Fibroblast of mammary gland (primary cell): ENCODE measurements at regions not wholly inside any gene's neighbourhood (a gene's known extent, or its start where the extent isn't known, plus 50 kb on each side); places are given as distances from the start of the nearest gene placed in this dataset.

Source experiments
- DNase-seq: peaks from one replicate; pipeline ENCODE4 v3.0.0-alpha.2; 2010; ENCODE audit warnings: low read depth
- H3K4me3 ChIP-seq: 2 replicates; pipeline ENCODE4 v1.5.1; 2011; ENCODE audit warnings: low read depth, mild to moderate bottlenecking, low read length, moderate library complexity; ENCODE audit not compliant: control insufficient read depth
- CTCF ChIP-seq: conservative IDR thresholded peaks from 2 replicates; pipeline ENCODE4 v1.5.1; 2011; ENCODE audit warnings: low read depth, low read length, inconsistent platforms; ENCODE audit not compliant: control insufficient read depth, insufficient read depth

- DNase-seq = peak; percentile 26
- H3K4me3 ChIP-seq = no peak overlapping the region
- TF ChIP-seq CTCF = no peak
Observed at GRCh38 chr7:17027143-17027788, 145.5 kb upstream of the AGR3 start.

GRCh38 chr7:17027789-17028152 lies 146.0 kb upstream of the AGR3 start:
- no peak for DNase-seq
- TF ChIP-seq CTCF = no peak
- H3K4me3 ChIP-seq = no peak overlapping the region

GRCh38 chr7:17029150-17029549 lies 147.4 kb upstream of the AGR3 start:
- TF ChIP-seq CTCF = no peak
- DNase-seq = no peak
- H3K4me3 ChIP-seq = no peak overlapping the region

- no peak for DNase-seq
- no peak for TF ChIP-seq CTCF
- H3K4me3 ChIP-seq = no peak overlapping the region
Observed at GRCh38 chr7:17030559-17030958, 148.8 kb upstream of the AGR3 start.

- no peak for DNase-seq
- no peak for TF ChIP-seq CTCF
- no peak overlapping the region for H3K4me3 ChIP-seq
Observed at GRCh38 chr7:17031906-17032551, 150.2 kb upstream of the AGR3 start.

- no peak overlapping the region for H3K4me3 ChIP-seq
- no peak for TF ChIP-seq CTCF
- DNase-seq = no peak
Observed at GRCh38 chr7:17033245-17033644, 151.5 kb upstream of the AGR3 start.
